WI38 (cell line): ENCODE measurements at regions not wholly inside any gene's neighbourhood (a gene's known extent, or its start where the extent isn't known, plus 50 kb on each side); places are given as distances from the start of the nearest gene placed in this dataset.

Experiments
- H3K4me3 ChIP-seq: 2 replicates; pipeline ENCODE4 v1.5.1; 2011; ENCODE audit warnings: low read depth, mild to moderate bottlenecking, control low read depth, low read length
- TF ChIP-seq, protein P1 (sequence below): IDR thresholded peaks from 2 replicates; pipeline ENCODE4 v1.5.1; 2012; ENCODE audit warnings: low read depth, mild to moderate bottlenecking, control low read depth, low read length

DNA sequence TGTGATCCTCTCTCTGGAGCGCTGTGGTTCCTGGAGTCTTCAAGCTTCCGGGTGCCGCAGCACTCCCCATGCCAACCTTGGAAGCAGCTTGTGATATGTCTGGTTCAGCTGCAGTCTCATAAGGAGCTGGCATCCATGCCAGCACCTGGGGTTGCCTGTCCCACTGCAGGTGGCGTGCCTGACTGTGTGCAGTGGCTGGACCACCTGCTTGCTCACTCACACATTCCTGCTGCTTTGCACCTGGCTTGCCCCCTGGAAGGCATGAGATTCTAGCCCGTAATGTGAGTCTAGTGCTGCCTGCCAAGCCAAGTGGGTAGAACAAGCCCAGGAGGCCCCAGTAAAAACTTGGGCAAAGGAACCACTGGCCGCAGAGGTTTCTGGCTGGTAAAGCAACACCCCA is 687.2 kb upstream of the AADAT start:
- H3K4me3 ChIP-seq = no peak overlapping the region
- TF ChIP-seq, protein P1, sequence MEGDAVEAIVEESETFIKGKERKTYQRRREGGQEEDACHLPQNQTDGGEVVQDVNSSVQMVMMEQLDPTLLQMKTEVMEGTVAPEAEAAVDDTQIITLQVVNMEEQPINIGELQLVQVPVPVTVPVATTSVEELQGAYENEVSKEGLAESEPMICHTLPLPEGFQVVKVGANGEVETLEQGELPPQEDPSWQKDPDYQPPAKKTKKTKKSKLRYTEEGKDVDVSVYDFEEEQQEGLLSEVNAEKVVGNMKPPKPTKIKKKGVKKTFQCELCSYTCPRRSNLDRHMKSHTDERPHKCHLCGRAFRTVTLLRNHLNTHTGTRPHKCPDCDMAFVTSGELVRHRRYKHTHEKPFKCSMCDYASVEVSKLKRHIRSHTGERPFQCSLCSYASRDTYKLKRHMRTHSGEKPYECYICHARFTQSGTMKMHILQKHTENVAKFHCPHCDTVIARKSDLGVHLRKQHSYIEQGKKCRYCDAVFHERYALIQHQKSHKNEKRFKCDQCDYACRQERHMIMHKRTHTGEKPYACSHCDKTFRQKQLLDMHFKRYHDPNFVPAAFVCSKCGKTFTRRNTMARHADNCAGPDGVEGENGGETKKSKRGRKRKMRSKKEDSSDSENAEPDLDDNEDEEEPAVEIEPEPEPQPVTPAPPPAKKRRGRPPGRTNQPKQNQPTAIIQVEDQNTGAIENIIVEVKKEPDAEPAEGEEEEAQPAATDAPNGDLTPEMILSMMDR = no peak

- H3K4me3 ChIP-seq = no peak overlapping the region
- TF ChIP-seq, protein P1 = no peak
Measured at GRCh38 chr4:170775851-170776250, 686.1 kb upstream of the AADAT start.

DNA sequence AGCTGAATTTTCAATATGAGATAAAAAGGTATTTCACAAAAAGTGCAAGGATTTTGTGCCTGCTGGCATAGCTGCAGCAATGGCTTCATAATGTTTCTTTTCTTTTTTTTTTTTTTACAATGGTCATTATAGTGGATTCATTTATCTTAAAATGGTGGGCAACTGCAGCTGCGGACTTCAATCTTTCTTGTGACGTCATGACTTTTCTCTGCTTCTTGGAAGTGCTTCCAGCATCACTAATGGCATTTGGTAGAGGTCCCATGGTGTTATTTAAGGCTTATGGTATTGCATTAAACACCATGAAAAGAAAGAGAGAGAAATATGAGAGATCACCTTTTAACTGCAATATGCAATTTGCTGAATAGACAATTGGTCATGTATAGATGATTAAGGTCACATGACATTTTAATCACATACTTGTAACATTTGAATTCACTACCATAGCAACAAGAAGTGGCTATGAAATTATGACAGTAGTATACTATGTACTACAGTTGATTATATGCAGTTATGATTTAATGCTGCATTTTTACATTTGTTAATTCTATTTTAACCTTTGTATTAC is 684.0 kb upstream of the AADAT start:
- no peak overlapping the region for H3K4me3 ChIP-seq
- TF ChIP-seq, protein P1 = no peak

- H3K4me3 ChIP-seq = no peak overlapping the region
- TF ChIP-seq, protein P1 = no peak
Measured at GRCh38 chr4:170772429-170772828, 682.7 kb upstream of the AADAT start.

DNA sequence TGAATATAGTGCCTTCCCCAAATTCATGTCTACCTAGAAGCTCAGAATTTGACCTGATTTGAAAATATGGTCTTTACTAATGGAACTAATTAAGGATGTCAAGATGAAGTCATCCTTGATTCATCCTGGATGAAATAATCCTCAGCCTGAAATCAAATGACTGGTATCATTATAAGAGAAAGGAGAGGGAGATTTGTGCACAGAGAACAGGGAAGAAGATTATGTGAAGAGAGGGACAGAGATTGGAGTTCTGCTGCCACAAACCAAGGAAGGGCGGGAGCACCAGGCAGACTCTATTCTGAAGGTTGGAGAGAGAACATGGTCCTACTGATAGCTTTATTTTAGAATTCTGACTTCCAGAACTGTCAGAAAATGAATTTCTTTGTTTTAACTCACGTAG is 680.9 kb upstream of the AADAT start:
- H3K4me3 ChIP-seq = no peak overlapping the region
- TF ChIP-seq, protein P1 = no peak

- TF ChIP-seq, protein P1 = no peak
- H3K4me3 ChIP-seq = no peak overlapping the region
Measured at GRCh38 chr4:170769862-170770261, 680.1 kb upstream of the AADAT start.

GRCh38 chr4:170758988-170759387 is 669.2 kb upstream of the AADAT start:
- no peak overlapping the region for H3K4me3 ChIP-seq
- TF ChIP-seq, protein P1 = no peak
